H1 (cell line): ENCODE measurements at regions not wholly inside any gene's neighbourhood (a gene's known extent, or its start where the extent isn't known, plus 50 kb on each side); places are given as distances from the start of the nearest gene placed in this dataset.

Experiments
- BCL11A ChIP-seq, 2 experiments: IDR thresholded peaks; one replicate each; pipeline ENCODE4 v1.6.1; 2011; ENCODE audit warnings: low read depth in 2 of 2, low read length in 2 of 2, mild to moderate bottlenecking in 2 of 2
- CREB1 ChIP-seq: IDR thresholded peaks from 2 replicates; pipeline ENCODE4 v1.6.1; 2012; ENCODE audit warnings: inconsistent platforms
- CTCF ChIP-seq, 3 experiments: IDR thresholded peaks; 1 replicate in 2 of 3; 2 replicates in 1 of 3; pipeline versions ENCODE4 v1.5.1 to v1.6.1; 2011; ENCODE audit warnings: low read length in 3 of 3, mild to moderate bottlenecking in 3 of 3, inconsistent platforms in 2 of 3, low read depth in 1 of 3, moderate library complexity in 1 of 3; ENCODE audit not compliant: insufficient read depth in 1 of 3; ENCODE audit errors: control extremely low read depth in 1 of 3
- FOSL1 ChIP-seq: IDR thresholded peaks from 2 replicates; pipeline ENCODE4 v1.6.1; 2011; ENCODE audit warnings: mild to moderate bottlenecking, low read depth, low read length, moderate library complexity; ENCODE audit not compliant: insufficient read depth
- GABPA ChIP-seq: IDR thresholded peaks from 2 replicates; pipeline ENCODE4 v1.6.1; 2011; ENCODE audit warnings: mild to moderate bottlenecking, low read length, moderate library complexity, borderline replicate concordance; ENCODE audit not compliant: insufficient read depth
- HDAC2 ChIP-seq, 2 experiments: fragments of 300-600 bp in 1 of 2; sonication (generic) in 1 of 2; IDR thresholded peaks; 2 replicates each; pipeline ENCODE4 v1.6.1; 2011 to 2012; ENCODE audit warnings: low read depth in 2 of 2, low read length in 2 of 2, mild to moderate bottlenecking in 2 of 2, moderate library complexity in 2 of 2, borderline replicate concordance in 1 of 2, inconsistent platforms in 1 of 2
- MAFK ChIP-seq: IDR thresholded peaks from 2 replicates; pipeline ENCODE4 v1.6.1; 2012; ENCODE audit warnings: low read depth, mild to moderate bottlenecking, improper control_type of control experiment, low read length
- NANOG ChIP-seq: IDR thresholded peaks from 2 replicates; pipeline ENCODE4 v1.6.1; 2011; ENCODE audit warnings: low read length, low read depth, mild to moderate bottlenecking, inconsistent platforms; ENCODE audit not compliant: insufficient read depth, poor library complexity, severe bottlenecking
- RBBP5 ChIP-seq: IDR thresholded peaks from 2 replicates; pipeline ENCODE4 v1.7.1; 2012; ENCODE audit warnings: low read depth, mild to moderate bottlenecking, inconsistent platforms, low read length, moderate library complexity, borderline replicate concordance
- SIRT6 ChIP-seq: IDR thresholded peaks from one replicate; pipeline ENCODE4 v1.7.1; 2012; ENCODE audit warnings: low read length, inconsistent platforms
- SRF ChIP-seq: IDR thresholded peaks from 2 replicates; pipeline ENCODE4 v1.6.1; 2011; ENCODE audit warnings: mild to moderate bottlenecking, low read depth, low read length, moderate library complexity
- TCF12 ChIP-seq: IDR thresholded peaks from 2 replicates; pipeline ENCODE4 v1.6.1; 2011; ENCODE audit warnings: low read depth, mild to moderate bottlenecking, low read length
- USF2 ChIP-seq: IDR thresholded peaks from 2 replicates; pipeline ENCODE4 v1.6.1; 2011; ENCODE audit warnings: low read length, improper control_type of control experiment
- TF ChIP-seq, protein P1 (sequence below): IDR thresholded peaks from 2 replicates; pipeline ENCODE4 v1.6.1; 2012; ENCODE audit warnings: inconsistent platforms

GRCh38 chr2:8392098-8392866 lies 289.6 kb upstream of the ID2 start (continued):
- no peak for TF ChIP-seq CREB1
- TF ChIP-seq MAFK: no peak
- TF ChIP-seq USF2: no peak
- TF ChIP-seq SIRT6: no peak
- no peak for TF ChIP-seq SRF
- TF ChIP-seq HDAC2 (IDR thresholded peaks at IDR 0.05; ENCODE audit: borderline replicate concordance in 1 of 2, low read depth in 2 of 2, low read length in 2 of 2): peak in 1 of 2 experiments; percentile 59; a peak in 1 of 4 replicates
- TF ChIP-seq GABPA: no peak
- TF ChIP-seq, protein P1, sequence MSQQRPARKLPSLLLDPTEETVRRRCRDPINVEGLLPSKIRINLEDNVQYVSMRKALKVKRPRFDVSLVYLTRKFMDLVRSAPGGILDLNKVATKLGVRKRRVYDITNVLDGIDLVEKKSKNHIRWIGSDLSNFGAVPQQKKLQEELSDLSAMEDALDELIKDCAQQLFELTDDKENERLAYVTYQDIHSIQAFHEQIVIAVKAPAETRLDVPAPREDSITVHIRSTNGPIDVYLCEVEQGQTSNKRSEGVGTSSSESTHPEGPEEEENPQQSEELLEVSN: peak; percentile 85
- no peak for TF ChIP-seq NANOG
- TF ChIP-seq CTCF (IDR thresholded peaks at IDR 0.05; ENCODE audit: control extremely low read depth in 1 of 3, insufficient read depth in 1 of 3, low read depth in 1 of 3, low read length in 3 of 3): no peak
- TF ChIP-seq BCL11A (IDR thresholded peaks at IDR 0.05; ENCODE audit: low read depth in 2 of 2, low read length in 2 of 2): peak in 1 of 2 experiments; percentile 18
- TF ChIP-seq RBBP5: no peak
- no peak for TF ChIP-seq TCF12
- TF ChIP-seq FOSL1: no peak
